ENCODE measurements at regions not wholly inside any gene's neighbourhood (a gene's known extent, or its start where the extent isn't known, plus 50 kb on each side); places are given as distances from the start of the nearest gene placed in this dataset.

DNA sequence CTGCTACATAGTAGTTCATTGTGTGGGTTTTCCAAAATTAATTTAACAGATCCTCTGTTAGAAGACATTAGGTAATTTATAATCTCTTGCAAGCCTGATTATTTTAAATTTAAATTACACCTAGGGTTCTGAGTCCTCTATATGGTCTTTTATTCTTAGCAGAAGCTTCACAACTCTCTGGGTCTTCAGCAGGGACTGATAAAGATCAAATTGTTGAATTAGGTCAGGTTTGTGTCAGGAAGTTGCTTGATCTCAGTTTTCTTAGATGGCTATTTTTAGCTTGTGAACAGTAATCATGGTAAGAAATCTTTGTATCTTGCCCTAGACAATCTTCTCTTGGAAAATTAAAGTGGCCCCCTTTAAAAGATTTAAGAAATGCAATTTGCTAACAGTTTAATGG is 183.1 kb upstream of the HDAC9 start:
- Histone ChIP-seq H3K4me3 (no peak overlapping the region), H3K4me2 (no peak overlapping the region), H3K9me3 (no peaks in the 10 kb centered on the region), H3K27ac (no peak overlapping the region), H3K4me1 (no peaks in the 10 kb centered on the region)
- TF ChIP-seq CBX8 (IDR thresholded peaks at IDR 0.05), result no peak
- no peak for TF ChIP-seq POLR2AphosphoS2 (conservative IDR thresholded peaks at IDR 0.05; ENCODE audit: low read length)
- no peak for TF ChIP-seq EP300 (IDR thresholded peaks at IDR 0.05)
- no peak for TF ChIP-seq BHLHE40 (IDR thresholded peaks at IDR 0.05; ENCODE audit: low read depth, low read length)
- no peak for TF ChIP-seq MAFK (IDR thresholded peaks at IDR 0.05; ENCODE audit: partially characterized antibody)
- TF ChIP-seq, protein P1, sequence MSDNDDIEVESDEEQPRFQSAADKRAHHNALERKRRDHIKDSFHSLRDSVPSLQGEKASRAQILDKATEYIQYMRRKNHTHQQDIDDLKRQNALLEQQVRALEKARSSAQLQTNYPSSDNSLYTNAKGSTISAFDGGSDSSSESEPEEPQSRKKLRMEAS (IDR thresholded peaks at IDR 0.05), result no peak
- no peak for TF ChIP-seq PHF8 (IDR thresholded peaks at IDR 0.05; ENCODE audit: borderline replicate concordance, low read depth)
- TF ChIP-seq NPAS2 (CRISPR knock-in tag; IDR thresholded peaks at IDR 0.05; ENCODE audit: borderline replicate concordance), result no peak
- TF ChIP-seq GATA3 (IDR thresholded peaks at IDR 0.05; ENCODE audit: borderline replicate concordance), result no peak
- TF ChIP-seq, protein P2, sequence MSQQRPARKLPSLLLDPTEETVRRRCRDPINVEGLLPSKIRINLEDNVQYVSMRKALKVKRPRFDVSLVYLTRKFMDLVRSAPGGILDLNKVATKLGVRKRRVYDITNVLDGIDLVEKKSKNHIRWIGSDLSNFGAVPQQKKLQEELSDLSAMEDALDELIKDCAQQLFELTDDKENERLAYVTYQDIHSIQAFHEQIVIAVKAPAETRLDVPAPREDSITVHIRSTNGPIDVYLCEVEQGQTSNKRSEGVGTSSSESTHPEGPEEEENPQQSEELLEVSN (IDR thresholded peaks at IDR 0.05; ENCODE audit: borderline replicate concordance, low read depth), result no peak
- TF ChIP-seq CEBPB (IDR thresholded peaks at IDR 0.05), result no peak
- no peak for TF ChIP-seq TP53 (CRISPR knock-in tag; IDR thresholded peaks at IDR 0.05)
- no peak for TF ChIP-seq KDM5A (IDR thresholded peaks at IDR 0.05)
- TF ChIP-seq POLR2A (IDR thresholded peaks at IDR 0.05; ENCODE audit: low read length), result no peak
- TF ChIP-seq FOSL2 (IDR thresholded peaks at IDR 0.05), result no peak
- TF ChIP-seq FOSL2 (CRISPR knock-in tag; IDR thresholded peaks at IDR 0.05), result no peak
- TF ChIP-seq, protein P3, sequence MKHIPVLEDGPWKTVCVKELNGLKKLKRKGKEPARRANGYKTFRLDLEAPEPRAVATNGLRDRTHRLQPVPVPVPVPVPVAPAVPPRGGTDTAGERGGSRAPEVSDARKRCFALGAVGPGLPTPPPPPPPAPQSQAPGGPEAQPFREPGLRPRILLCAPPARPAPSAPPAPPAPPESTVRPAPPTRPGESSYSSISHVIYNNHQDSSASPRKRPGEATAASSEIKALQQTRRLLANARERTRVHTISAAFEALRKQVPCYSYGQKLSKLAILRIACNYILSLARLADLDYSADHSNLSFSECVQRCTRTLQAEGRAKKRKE (CRISPR knock-in tag; IDR thresholded peaks at IDR 0.05; ENCODE audit: low read depth), result no peak
- no peak for TF ChIP-seq RNF2 (IDR thresholded peaks at IDR 0.05; ENCODE audit: borderline replicate concordance, low read depth)
- no peak for TF ChIP-seq HEYL (CRISPR knock-in tag; IDR thresholded peaks at IDR 0.05)
- CTCF ChIA-PET, result interaction anchor here (1.7 kb wide), 1 partner anchor 9 kb away, joined by 4 read pairs; no protein-coding TSS in a partner anchor
- POLR2A ChIA-PET, result no interaction called here
- ATAC-seq (no peak), DNase-seq (ENCODE audit: low read depth in 1 of 2, low spot score in 1 of 2) (no peak), FAIRE-seq (no peak)

DNA sequence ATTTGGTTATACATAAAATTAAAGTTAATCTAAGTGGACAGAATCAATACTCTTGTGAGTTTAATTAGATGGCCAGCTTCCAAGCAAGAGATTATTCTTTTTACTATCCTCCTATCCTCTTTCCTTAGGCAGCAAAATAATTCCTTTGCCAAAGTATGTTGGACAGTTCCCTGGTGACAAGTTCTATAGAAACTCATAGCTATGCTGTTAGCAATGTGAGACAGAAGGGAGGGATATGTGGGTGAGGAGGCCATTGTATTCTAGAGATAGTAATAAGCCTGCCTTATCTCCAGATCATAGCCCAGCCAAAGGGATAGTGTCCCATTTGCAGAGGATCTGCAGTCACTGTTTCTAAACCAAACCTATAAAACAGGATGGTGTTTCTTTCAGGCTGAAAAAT is 181.6 kb upstream of the HDAC9 start:
- H3K4me1 ChIP-seq, result no peaks in the 10 kb centered on the region
- no peak overlapping the region for H3K4me2 ChIP-seq
- POLR2A ChIA-PET, result no interaction called here
- no peaks in the 10 kb centered on the region for H3K9me3 ChIP-seq
- DNase-seq (ENCODE audit: low read depth in 1 of 2, low spot score in 1 of 2) (no peak), FAIRE-seq (no peak), ATAC-seq (no peak)
- H3K4me3 ChIP-seq, result no peak overlapping the region
- no peak overlapping the region for H3K27ac ChIP-seq
- CTCF ChIA-PET, result interaction anchor here (1.7 kb wide), 1 partner anchor 11 kb away, joined by 4 read pairs; no protein-coding TSS in a partner anchor
- no peak for TF ChIP-seq NFE2L2 (conservative IDR thresholded peaks at IDR 0.05; ENCODE audit: low read length)
- no peak for TF ChIP-seq ZC3H11A (IDR thresholded peaks at IDR 0.05)
- TF ChIP-seq, protein P4, sequence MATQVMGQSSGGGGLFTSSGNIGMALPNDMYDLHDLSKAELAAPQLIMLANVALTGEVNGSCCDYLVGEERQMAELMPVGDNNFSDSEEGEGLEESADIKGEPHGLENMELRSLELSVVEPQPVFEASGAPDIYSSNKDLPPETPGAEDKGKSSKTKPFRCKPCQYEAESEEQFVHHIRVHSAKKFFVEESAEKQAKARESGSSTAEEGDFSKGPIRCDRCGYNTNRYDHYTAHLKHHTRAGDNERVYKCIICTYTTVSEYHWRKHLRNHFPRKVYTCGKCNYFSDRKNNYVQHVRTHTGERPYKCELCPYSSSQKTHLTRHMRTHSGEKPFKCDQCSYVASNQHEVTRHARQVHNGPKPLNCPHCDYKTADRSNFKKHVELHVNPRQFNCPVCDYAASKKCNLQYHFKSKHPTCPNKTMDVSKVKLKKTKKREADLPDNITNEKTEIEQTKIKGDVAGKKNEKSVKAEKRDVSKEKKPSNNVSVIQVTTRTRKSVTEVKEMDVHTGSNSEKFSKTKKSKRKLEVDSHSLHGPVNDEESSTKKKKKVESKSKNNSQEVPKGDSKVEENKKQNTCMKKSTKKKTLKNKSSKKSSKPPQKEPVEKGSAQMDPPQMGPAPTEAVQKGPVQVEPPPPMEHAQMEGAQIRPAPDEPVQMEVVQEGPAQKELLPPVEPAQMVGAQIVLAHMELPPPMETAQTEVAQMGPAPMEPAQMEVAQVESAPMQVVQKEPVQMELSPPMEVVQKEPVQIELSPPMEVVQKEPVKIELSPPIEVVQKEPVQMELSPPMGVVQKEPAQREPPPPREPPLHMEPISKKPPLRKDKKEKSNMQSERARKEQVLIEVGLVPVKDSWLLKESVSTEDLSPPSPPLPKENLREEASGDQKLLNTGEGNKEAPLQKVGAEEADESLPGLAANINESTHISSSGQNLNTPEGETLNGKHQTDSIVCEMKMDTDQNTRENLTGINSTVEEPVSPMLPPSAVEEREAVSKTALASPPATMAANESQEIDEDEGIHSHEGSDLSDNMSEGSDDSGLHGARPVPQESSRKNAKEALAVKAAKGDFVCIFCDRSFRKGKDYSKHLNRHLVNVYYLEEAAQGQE (IDR thresholded peaks at IDR 0.05), result no peak
- TF ChIP-seq HEYL (CRISPR knock-in tag; IDR thresholded peaks at IDR 0.05), result no peak
- no peak for TF ChIP-seq CBX8 (IDR thresholded peaks at IDR 0.05)
- TF ChIP-seq NPAS2 (CRISPR knock-in tag; IDR thresholded peaks at IDR 0.05; ENCODE audit: borderline replicate concordance), result no peak
